NCI-H146 treated with DMSO at 0.1 percent for 48 hours (cell line): ENCODE measurements at regions not wholly inside any gene's neighbourhood (a gene's known extent, or its start where the extent isn't known, plus 50 kb on each side); places are given as distances from the start of the nearest gene placed in this dataset.
"Not testable (repeated sequence)": the region's sequence is repeated elsewhere in the genome, so short reads cannot be mapped to it uniquely, and the experiment has no call there.

ENCODE experiments used
- DNase-seq: peaks from one replicate; lab custom pipeline; 2025; ENCODE audit not compliant: unreplicated experiment; lab: John Stamatoyannopoulos, UW

DNA sequence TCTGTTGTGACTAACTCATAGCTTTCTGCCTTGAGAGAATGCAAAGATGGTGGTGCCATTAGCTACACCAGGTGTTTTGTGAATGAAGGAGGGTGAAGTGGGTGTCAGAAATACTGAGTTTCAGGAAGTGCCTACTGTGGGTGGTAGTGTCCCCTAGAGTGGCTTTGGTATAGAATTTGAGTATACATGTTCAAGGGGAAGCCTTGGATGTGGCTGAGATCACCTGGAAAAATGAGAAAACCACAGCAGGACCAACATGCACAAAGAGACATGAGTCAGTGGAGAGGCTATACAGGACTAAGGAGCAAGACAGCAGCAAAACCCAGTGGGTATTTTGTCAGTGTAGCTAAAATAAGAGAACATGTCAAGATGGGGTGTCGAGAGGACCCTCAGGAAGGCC, 204.3 kb upstream of the TBL1X start:
- DNase-seq, result no peak

DNA sequence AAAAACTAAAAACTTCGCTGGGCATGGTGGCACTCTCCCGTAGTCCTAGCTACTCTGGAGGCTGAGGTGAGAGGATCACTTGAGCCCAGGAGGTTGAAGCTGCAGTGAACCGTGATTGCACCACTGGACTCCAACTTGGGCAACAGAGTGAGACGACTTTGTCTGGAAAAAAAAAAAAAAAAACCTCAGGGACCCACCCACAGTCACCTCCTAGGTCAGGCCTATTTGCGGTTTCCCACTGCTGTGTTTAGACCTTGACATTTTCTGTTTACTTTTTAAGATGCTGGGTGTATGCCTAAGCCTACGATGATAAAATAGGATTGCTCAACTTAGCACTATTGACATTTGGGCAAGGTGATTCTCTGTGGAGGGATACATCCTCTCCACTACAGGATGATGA, 197.4 kb upstream of the TBL1X start:
- no peak for DNase-seq

DNA sequence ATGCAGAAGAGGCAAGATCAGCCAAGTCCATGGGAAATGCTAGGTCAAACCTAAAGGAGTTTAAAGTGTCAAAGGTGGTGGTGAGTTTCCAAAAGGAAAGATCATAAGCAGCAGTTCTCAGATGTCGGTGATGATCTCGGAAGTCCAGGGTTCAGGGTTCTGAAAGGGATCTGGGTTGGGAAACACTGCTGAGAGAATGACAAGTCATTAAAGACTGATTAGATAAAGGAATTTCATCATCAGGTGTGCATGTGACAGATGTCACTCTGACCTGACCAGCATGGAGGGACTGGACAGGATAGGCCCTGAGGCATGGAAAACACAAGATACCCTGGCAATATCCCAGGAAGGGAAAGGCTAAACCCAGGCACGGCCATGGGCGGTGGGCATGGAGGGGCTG, 195.7 kb upstream of the TBL1X start:
- no peak for DNase-seq

GRCh38 chrX:9271789-9272525, 192.9 kb upstream of the TBL1X start:
- no peak for DNase-seq

- DNase-seq, result no peak
Observed at GRCh38 chrX:9273744-9274143, 191.1 kb upstream of the TBL1X start.

DNA sequence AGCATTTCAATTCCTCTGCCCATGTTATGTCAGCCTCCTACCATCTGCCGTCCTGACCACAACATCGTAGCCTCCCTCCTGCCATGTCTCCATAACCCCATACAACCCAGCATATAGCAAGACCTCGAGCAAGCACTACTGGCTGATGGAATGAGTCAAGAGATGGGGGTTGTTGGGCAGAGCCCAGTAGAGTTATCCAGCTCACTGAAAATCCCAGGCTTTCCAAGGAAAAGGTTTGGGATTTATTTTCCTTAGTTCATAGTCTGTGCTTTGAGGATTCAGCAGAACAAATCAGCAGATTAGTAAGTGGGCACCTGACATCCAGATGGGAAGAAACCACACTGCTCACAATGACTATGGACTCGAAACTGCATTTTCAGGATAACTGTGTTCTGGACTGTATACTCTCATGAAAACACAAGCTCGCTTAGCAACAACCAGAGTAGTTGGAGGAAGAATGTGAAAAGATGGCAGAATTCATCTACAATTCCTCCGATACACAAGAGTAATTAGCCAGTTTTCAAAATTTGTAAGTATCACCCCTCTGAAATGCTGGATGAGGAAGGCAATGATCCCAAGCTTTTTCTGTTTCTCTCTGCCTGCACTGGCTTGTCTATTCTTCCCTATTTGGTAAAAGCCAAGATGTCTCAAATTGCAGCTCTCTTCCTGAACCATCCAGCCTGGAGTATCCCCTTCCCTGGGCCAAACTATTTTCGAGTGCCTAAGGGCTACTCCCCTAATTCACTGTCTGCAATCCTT, 186.2 kb upstream of the TBL1X start:
- DNase-seq, result no peak

- DNase-seq, result no peak
Observed at GRCh38 chrX:9279234-9279544, 185.7 kb upstream of the TBL1X start.

GRCh38 chrX:9280831-9281230, 184.0 kb upstream of the TBL1X start:
- DNase-seq, result no peak

- no peak for DNase-seq
Observed at GRCh38 chrX:9282325-9282724, 182.5 kb upstream of the TBL1X start.

- DNase-seq, result no peak
Observed at GRCh38 chrX:9285342-9285771, 179.5 kb upstream of the TBL1X start.

DNA sequence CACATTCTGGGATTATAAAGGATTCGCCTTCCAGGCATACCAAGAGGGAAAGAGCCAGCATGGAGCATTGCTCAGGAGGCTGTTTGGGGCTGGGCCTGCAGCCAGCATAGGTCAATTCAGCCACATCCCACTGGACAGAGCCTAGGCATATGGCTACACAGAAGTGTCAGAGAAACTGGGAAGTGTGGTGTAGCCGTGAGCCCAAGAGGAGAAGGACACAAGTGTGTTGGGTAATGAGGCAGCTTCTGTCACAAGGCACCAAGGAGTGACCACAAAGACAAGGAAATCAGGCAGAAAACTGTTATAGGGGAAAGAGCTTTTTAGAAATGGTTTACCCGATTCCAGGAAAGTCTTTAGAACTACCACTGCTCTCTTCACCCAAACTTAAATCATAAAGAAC, 178.6 kb upstream of the TBL1X start:
- no peak for DNase-seq

- DNase-seq, result peak; percentile 86
Observed at GRCh38 chrX:9291629-9292028, 173.2 kb upstream of the TBL1X start.

GRCh38 chrX:9293051-9293496, 171.8 kb upstream of the TBL1X start:
- DNase-seq, result peak; percentile 54

GRCh38 chrX:9293903-9294302, 171.0 kb upstream of the TBL1X start:
- DNase-seq, result no peak

GRCh38 chrX:9295551-9295950, 169.3 kb upstream of the TBL1X start:
- no peak for DNase-seq

DNA sequence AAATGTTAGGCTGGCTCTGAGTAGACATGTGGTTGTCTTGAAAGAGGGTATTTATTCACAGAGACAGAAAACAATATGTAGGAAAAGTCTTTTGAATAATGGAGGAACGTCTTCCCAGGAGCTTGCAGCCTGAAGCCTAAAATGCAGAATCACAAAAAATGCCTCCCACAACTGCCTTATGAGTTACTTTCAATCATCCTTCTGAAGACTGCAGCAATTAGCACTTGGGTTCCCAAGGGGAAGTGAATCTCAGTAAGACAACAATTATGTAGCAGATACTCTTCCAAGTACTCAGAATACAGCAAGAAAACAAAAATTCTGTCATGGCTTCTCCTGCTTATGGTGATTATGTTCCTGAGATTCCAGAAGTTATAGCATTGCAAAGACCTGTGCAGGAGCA, 166.6 kb upstream of the TBL1X start:
- no peak for DNase-seq

- DNase-seq, result not testable (repeated sequence)
Observed at GRCh38 chrX:9299681-9300080, 165.2 kb upstream of the TBL1X start.

DNA sequence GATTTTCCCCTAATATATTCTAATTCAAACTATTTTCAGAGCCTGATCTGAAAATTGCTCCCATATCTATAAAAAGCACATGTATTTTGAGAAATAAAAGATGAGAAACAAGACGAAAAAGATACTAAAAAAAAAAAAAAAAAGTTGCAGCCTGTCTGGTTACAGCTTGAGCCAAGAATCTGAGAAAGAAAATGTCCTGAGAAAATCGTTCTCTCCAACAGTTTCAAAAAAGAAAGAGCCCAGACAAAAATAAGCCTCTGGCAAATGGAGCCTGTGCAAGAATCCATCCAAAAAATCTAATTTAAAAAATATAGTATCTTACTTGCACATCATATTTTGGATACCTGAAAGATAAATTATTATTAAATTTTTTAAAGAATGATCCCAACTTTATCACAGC, 163.0 kb upstream of the TBL1X start:
- no peak for DNase-seq

- no peak for DNase-seq
Observed at GRCh38 chrX:9302381-9302780, 162.5 kb upstream of the TBL1X start.

DNA sequence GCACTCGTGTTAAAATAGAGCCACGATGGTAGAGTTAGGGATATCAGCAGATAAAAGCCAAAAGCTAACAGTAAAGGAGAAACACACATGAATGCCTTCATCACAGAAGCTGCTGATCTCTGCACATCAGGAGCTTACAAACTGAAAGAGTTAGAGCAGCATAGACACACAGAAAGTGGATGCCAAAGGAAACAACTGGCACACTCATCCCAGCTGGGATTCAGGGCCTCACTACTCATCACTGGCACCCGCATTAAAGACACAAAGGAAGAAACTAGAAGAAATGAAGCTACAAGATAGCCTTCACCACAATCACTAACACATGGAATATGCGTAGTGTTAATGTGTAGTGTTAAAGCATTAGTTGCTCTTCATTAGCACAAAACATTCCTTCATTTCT, 156.4 kb upstream of the TBL1X start:
- DNase-seq, result no peak

GRCh38 chrX:9310616-9311015, 154.2 kb upstream of the TBL1X start:
- no peak for DNase-seq

- no peak for DNase-seq
Observed at GRCh38 chrX:9311421-9312160, 153.3 kb upstream of the TBL1X start.
